K562 (cell line): ENCODE measurements at regions not wholly inside any gene's neighbourhood (a gene's known extent, or its start where the extent isn't known, plus 50 kb on each side); places are given as distances from the start of the nearest gene placed in this dataset.

Experiments used
- ADNP ChIP-seq: fragments of 200-800 bp; sonication (Bioruptor generic); IDR thresholded peaks from 2 replicates; pipeline ENCODE4 v1.6.1; 2016; ENCODE audit warnings: missing genetic modification characterization, missing compliant biosample characterization
- ATF1 ChIP-seq, 2 experiments: fragments of 450-650 bp in 1 of 2; IDR thresholded peaks; 2 replicates each; pipeline ENCODE4 v1.6.1; 2016; ENCODE audit warnings: missing compliant biosample characterization in 1 of 2, missing genetic modification characterization in 1 of 2
- EHMT2 ChIP-seq: fragments of 450-650 bp; IDR thresholded peaks from 2 replicates; pipeline ENCODE4 v1.6.1; 2018; ENCODE audit warnings: antibody characterized with exemption
- FOXK2 ChIP-seq, 2 experiments: fragments of 450-650 bp; IDR thresholded peaks in 1 of 2; conservative IDR thresholded peaks in 1 of 2; 2 replicates each; pipeline ENCODE4 v1.6.1; 2016; ENCODE audit warnings: low read depth in 2 of 2, mild to moderate bottlenecking in 1 of 2
- GTF2F1 ChIP-seq: IDR thresholded peaks from 2 replicates; pipeline ENCODE4 v1.6.1; 2011; ENCODE audit warnings: low read depth, low read length, improper control_type of control experiment
- HDAC1 ChIP-seq, 2 experiments: fragments of 450-650 bp; IDR thresholded peaks; 2 replicates each; pipeline ENCODE4 v1.6.1; 2016 to 2017; ENCODE audit warnings: inconsistent platforms in 1 of 2, mild to moderate bottlenecking in 1 of 2, moderate library complexity in 1 of 2
- MBD2 ChIP-seq: sonication (generic); IDR thresholded peaks from 2 replicates; pipeline ENCODE4 v1.6.1; 2016; ENCODE audit warnings: low read depth, borderline replicate concordance
- TBL1XR1 ChIP-seq, 2 experiments: IDR thresholded peaks; 2 replicates each; pipeline ENCODE4 v1.6.1; 2012; ENCODE audit warnings: improper control_type of control experiment in 2 of 2, low read length in 2 of 2, mild to moderate bottlenecking in 1 of 2
- TCF3 ChIP-seq: sonication (generic); formaldehyde crosslinking; IDR thresholded peaks from 2 replicates; pipeline ENCODE4 v1.4.0; 2020; ENCODE audit warnings: mild to moderate bottlenecking, missing genetic modification reagents
- YY1 ChIP-seq, 3 experiments: IDR thresholded peaks; 2 replicates each; pipeline ENCODE4 v1.6.1; 2011; ENCODE audit warnings: low read length in 2 of 3, mild to moderate bottlenecking in 2 of 3, moderate library complexity in 2 of 3, borderline replicate concordance in 1 of 3, control low read depth in 1 of 3, low read depth in 1 of 3; ENCODE audit not compliant: insufficient read depth in 3 of 3, insufficient replicate concordance in 2 of 3, control insufficient read depth in 1 of 3, insufficient read length in 1 of 3; ENCODE audit errors: extremely low read depth in 1 of 3
- ZNF174 ChIP-seq: fragments of 250-450 bp; sonication (Bioruptor Pico); IDR thresholded peaks from 2 replicates; pipeline ENCODE4 v1.4.0; 2020; ENCODE audit warnings: mild to moderate bottlenecking
- ZNF780A ChIP-seq: fragments of 250-450 bp; sonication (Bioruptor Pico); IDR thresholded peaks from 2 replicates; pipeline ENCODE4 v1.5.0; 2021; ENCODE audit warnings: mild to moderate bottlenecking
- TF ChIP-seq, protein P1 (sequence below), 2 experiments: fragments of 450-650 bp; IDR thresholded peaks; 2 replicates each; pipeline ENCODE4 v1.6.1; 2016; ENCODE audit warnings: mild to moderate bottlenecking in 2 of 2, borderline replicate concordance in 1 of 2, low read depth in 1 of 2, moderate library complexity in 1 of 2
- TF ChIP-seq, protein P2 (sequence below), 3 experiments: IDR thresholded peaks in 2 of 3; conservative IDR thresholded peaks in 1 of 3; 2 replicates each; pipeline ENCODE4 v1.5.1; 2011 to 2012; ENCODE audit warnings: low read length in 3 of 3, mild to moderate bottlenecking in 3 of 3, control low read depth in 2 of 3, improper control_type of control experiment in 1 of 3, inconsistent platforms in 1 of 3, low read depth in 1 of 3, mixed read lengths in 1 of 3, moderate library complexity in 1 of 3; ENCODE audit not compliant: insufficient read depth in 2 of 3

DNA sequence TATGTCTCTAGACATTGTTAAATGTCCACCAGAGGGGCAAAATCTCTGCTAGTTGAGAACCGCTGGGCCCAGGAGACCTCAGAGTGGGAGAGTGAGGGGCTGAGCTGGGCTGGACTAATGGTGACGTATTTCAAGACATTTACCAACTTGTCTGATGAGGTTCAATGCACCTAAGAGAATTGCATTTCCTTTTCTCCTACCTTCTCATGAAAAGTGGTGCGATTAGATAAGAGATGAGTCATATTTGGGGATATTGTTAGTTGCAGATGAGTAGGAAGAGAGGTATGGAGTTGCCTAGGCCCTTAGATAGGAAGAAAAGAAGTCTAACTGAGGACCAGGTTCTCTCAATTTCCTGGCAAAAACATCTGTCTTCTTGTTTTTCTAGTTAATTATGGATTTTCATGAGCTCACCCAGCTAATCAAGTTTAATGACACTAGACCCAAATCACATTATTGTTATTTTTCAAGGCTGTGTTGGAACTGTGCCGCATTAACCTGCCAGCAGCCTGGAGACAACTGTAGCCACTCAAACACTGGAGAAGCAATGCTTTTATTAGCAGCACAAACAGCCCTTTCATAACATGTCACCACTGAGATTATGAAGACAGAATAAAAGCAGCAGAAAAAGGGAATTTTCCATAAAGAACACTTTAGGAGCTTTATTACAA lies 144.2 kb downstream of the PDCD6IP start (continued):
- TF ChIP-seq, protein P1, sequence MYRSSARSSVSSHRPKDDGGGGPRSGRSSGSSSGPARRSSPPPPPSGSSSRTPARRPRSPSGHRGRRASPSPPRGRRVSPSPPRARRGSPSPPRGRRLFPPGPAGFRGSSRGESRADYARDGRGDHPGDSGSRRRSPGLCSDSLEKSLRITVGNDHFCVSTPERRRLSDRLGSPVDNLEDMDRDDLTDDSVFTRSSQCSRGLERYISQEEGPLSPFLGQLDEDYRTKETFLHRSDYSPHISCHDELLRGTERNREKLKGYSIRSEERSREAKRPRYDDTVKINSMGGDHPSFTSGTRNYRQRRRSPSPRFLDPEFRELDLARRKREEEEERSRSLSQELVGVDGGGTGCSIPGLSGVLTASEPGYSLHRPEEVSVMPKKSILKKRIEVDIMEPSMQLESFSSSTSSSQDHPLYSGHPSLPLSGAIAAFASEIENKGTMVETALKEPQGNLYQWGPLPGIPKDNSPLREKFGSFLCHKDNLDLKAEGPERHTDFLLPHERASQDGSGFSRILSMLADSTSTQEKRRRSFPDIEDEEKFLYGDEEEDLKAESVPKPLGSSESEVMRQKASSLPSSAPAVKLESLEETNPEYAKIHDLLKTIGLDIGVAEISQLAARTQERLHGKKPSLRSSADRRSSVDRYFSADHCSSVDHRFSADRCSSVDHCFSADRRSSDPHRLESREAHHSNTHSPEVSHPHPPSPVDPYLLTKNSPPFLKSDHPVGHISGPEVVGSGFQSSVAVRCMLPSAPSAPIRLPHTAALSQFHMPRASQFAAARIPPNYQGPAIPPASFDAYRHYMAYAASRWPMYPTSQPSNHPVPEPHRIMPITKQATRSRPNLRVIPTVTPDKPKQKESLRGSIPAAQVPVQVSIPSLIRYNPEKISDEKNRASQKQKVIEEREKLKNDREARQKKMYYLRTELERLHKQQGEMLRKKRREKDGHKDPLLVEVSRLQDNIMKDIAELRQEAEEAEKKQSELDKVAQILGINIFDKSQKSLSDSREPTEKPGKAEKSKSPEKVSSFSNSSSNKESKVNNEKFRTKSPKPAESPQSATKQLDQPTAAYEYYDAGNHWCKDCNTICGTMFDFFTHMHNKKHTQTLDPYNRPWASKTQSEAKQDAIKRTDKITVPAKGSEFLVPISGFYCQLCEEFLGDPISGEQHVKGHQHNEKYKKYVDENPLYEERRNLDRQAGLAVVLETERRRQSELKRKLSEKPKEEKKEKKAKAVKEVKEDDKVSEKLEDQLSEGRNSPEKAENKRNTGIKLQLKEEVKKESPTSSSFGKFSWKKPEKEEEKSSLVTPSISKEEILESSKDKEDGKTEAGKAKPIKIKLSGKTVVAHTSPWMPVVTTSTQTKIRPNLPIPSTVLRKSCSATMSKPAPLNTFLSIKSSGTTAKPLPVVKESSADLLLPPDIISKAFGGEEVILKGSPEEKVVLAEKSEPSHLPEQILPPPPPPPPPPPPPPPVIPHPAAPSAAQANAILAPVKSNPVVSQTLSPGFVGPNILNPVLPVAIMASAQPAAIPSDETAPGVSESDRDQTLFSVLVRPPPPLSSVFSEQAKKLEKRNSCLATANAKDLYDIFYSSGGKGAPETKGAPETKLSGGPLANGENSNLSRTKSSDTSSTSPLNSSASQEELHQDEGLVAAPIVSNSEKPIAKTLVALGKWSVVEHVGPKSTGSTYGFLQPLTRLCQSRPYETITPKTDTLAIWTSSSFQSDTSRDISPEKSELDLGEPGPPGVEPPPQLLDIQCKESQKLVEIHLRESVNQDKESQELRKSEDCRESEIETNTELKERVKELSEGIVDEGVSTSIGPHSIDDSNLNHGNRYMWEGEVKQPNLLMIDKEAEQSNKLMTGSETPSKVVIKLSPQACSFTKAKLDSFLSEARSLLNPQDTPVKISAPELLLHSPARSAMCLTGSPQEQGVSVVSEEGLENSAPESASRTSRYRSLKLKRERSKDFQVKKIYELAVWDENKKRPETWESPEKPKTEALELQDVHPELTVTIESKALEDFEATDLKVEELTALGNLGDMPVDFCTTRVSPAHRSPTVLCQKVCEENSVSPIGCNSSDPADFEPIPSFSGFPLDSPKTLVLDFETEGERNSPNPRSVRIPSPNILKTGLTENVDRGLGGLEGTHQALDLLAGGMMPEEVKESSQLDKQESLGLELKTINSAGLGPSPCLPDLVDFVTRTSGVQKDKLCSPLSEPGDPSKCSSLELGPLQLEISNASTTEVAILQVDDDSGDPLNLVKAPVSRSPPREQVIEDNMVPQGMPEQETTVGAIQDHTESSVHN (IDR thresholded peaks at IDR 0.05; ENCODE audit: borderline replicate concordance in 1 of 2, low read depth in 1 of 2), result peak in 1 of 2 experiments; percentile 16; a peak in 1 of 4 replicates
- TF ChIP-seq ZNF780A (CRISPR knock-in tag), result no peak
- peak; percentile 76 for TF ChIP-seq EHMT2
- TF ChIP-seq ADNP (tag), result 0 out of 2 replicates have a peak, but pooled peaks have one; percentile 36
- peak in 1 of 2 experiments; percentile 38; a peak in 2 of 4 replicates for TF ChIP-seq FOXK2 (conservative IDR thresholded peaks at IDR 0.05 in 1 of 2, IDR thresholded peaks at IDR 0.05 in 1 of 2; ENCODE audit: low read depth in 2 of 2)
- TF ChIP-seq ZNF174 (CRISPR knock-in tag), result no peak
- TF ChIP-seq, protein P2, sequence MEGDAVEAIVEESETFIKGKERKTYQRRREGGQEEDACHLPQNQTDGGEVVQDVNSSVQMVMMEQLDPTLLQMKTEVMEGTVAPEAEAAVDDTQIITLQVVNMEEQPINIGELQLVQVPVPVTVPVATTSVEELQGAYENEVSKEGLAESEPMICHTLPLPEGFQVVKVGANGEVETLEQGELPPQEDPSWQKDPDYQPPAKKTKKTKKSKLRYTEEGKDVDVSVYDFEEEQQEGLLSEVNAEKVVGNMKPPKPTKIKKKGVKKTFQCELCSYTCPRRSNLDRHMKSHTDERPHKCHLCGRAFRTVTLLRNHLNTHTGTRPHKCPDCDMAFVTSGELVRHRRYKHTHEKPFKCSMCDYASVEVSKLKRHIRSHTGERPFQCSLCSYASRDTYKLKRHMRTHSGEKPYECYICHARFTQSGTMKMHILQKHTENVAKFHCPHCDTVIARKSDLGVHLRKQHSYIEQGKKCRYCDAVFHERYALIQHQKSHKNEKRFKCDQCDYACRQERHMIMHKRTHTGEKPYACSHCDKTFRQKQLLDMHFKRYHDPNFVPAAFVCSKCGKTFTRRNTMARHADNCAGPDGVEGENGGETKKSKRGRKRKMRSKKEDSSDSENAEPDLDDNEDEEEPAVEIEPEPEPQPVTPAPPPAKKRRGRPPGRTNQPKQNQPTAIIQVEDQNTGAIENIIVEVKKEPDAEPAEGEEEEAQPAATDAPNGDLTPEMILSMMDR (IDR thresholded peaks at IDR 0.05 in 2 of 3, conservative IDR thresholded peaks at IDR 0.05 in 1 of 3; ENCODE audit: insufficient read depth in 2 of 3, low read depth in 1 of 3, low read length in 3 of 3), result 0 out of 6 replicates have a peak, but pooled peaks of 1 of the 3 experiments have one; percentile 11
- TF ChIP-seq TBL1XR1 (IDR thresholded peaks at IDR 0.05; ENCODE audit: low read length in 2 of 2), result peak in 1 of 2 experiments; percentile 59; a peak in 2 of 4 replicates
- TF ChIP-seq MBD2, result no peak
- peak in 1 of 2 experiments; percentile 86; a peak in 2 of 4 replicates for TF ChIP-seq HDAC1 (IDR thresholded peaks at IDR 0.05)
- peak; percentile 86 for TF ChIP-seq TCF3 (CRISPR knock-in tag)
- TF ChIP-seq YY1 (IDR thresholded peaks at IDR 0.05; ENCODE audit: borderline replicate concordance in 1 of 3, control insufficient read depth in 1 of 3, extremely low read depth in 1 of 3, insufficient read depth in 3 of 3, insufficient read length in 1 of 3, insufficient replicate concordance in 2 of 3, low read depth in 1 of 3, low read length in 2 of 3), result no peak
- no peak for TF ChIP-seq ATF1 (CRISPR knock-in tag; IDR thresholded peaks at IDR 0.05)
- peak; percentile 61 for TF ChIP-seq ATF1 (tag; IDR thresholded peaks at IDR 0.05)
- no peak for TF ChIP-seq GTF2F1
